Superior temporal gyrus (tissue), 1 donor: ENCODE measurements at regions not wholly inside any gene's neighbourhood (a gene's known extent, or its start where the extent isn't known, plus 50 kb on each side); places are given as distances from the start of the nearest gene placed in this dataset.
"Not testable (repeated sequence)": the region's sequence is repeated elsewhere in the genome, so short reads cannot be mapped to it uniquely, and the experiment has no call there.

Experiments used
- DNase-seq: peaks from one replicate; pipeline ENCODE4 v3.0.0-alpha.2; 2016; ENCODE audit errors: extremely low spot score

- no peak for DNase-seq
Observed at GRCh38 chr1:143619851-143620250, 351.9 kb downstream of the FAM72C start.

- DNase-seq = no peak
Observed at GRCh38 chr1:143611159-143611558, 360.6 kb downstream of the FAM72C start.

GRCh38 chr1:143610196-143610595 lies 361.6 kb downstream of the FAM72C start:
- DNase-seq = no peak

GRCh38 chr1:143604887-143605286 lies 366.9 kb downstream of the FAM72C start:
- DNase-seq = no peak

- DNase-seq = no peak
Observed at GRCh38 chr1:143584508-143584907, 387.3 kb downstream of the FAM72C start.

- no peak for DNase-seq
Observed at GRCh38 chr1:143574891-143575520, 396.8 kb downstream of the FAM72C start.

- not testable (repeated sequence) for DNase-seq
Observed at GRCh38 chr1:143572661-143573060, 399.1 kb downstream of the FAM72C start.

GRCh38 chr1:143563761-143564160 lies 408.0 kb downstream of the FAM72C start:
- not testable (repeated sequence) for DNase-seq

GRCh38 chr1:143553627-143554026 lies 418.2 kb downstream of the FAM72C start:
- DNase-seq = no peak

GRCh38 chr1:143504703-143505102 lies 467.1 kb downstream of the FAM72C start:
- DNase-seq = not testable (repeated sequence)

GRCh38 chr1:143504080-143504479 lies 467.7 kb downstream of the FAM72C start:
- not testable (repeated sequence) for DNase-seq

- not testable (repeated sequence) for DNase-seq
Observed at GRCh38 chr1:143503048-143503447, 468.7 kb downstream of the FAM72C start.

- DNase-seq = not testable (repeated sequence)
Observed at GRCh38 chr1:143502038-143502437, 469.7 kb downstream of the FAM72C start.

GRCh38 chr1:143498059-143498749 lies 473.6 kb downstream of the FAM72C start:
- DNase-seq = not testable (repeated sequence)

- no peak for DNase-seq
Observed at GRCh38 chr1:143497374-143497747, 474.4 kb downstream of the FAM72C start.

GRCh38 chr1:143496526-143497373 lies 475.0 kb downstream of the FAM72C start:
- not testable (repeated sequence) for DNase-seq
